Adrenal gland (tissue), 5 donors: ENCODE measurements at regions not wholly inside any gene's neighbourhood (a gene's known extent, or its start where the extent isn't known, plus 50 kb on each side); places are given as distances from the start of the nearest gene placed in this dataset.

ENCODE experiments used
- CTCF ChIP-seq, 6 experiments: fragments of 450-650 bp in 4 of 6; fragments of 200-600 bp in 2 of 6; sonication (generic) in 1 of 6; IDR thresholded peaks; 1 replicate in 5 of 6; 2 replicates in 1 of 6; pipeline versions ENCODE4 v1.5.1 to v1.8.0; 2016 to 2021; ENCODE audit warnings: antibody characterized with exemption in 6 of 6, mild to moderate bottlenecking in 2 of 6, moderate library complexity in 1 of 6
- POLR2A ChIP-seq, 2 donors: fragments of 450-650 bp; IDR thresholded peaks; one replicate each; pipeline ENCODE4 v1.6.1; 2017; ENCODE audit warnings: antibody characterized with exemption in 2 of 2, mild to moderate bottlenecking in 2 of 2, moderate library complexity in 1 of 2
- donor health status: DM: no; HTN: no; CAD: no.

GRCh38 chr6:144413418-144413817 is 128.3 kb downstream of the UTRN start:
- TF ChIP-seq CTCF (IDR thresholded peaks at IDR 0.05) = no peak
- TF ChIP-seq POLR2A (IDR thresholded peaks at IDR 0.05) = no peak
